SIG-M5 (cell line): ENCODE measurements at regions not wholly inside any gene's neighbourhood (a gene's known extent, or its start where the extent isn't known, plus 50 kb on each side); places are given as distances from the start of the nearest gene placed in this dataset.

Source experiments
- DNase-seq: peaks from one replicate; lab custom pipeline; 2025; lab: John Stamatoyannopoulos, UW

DNA sequence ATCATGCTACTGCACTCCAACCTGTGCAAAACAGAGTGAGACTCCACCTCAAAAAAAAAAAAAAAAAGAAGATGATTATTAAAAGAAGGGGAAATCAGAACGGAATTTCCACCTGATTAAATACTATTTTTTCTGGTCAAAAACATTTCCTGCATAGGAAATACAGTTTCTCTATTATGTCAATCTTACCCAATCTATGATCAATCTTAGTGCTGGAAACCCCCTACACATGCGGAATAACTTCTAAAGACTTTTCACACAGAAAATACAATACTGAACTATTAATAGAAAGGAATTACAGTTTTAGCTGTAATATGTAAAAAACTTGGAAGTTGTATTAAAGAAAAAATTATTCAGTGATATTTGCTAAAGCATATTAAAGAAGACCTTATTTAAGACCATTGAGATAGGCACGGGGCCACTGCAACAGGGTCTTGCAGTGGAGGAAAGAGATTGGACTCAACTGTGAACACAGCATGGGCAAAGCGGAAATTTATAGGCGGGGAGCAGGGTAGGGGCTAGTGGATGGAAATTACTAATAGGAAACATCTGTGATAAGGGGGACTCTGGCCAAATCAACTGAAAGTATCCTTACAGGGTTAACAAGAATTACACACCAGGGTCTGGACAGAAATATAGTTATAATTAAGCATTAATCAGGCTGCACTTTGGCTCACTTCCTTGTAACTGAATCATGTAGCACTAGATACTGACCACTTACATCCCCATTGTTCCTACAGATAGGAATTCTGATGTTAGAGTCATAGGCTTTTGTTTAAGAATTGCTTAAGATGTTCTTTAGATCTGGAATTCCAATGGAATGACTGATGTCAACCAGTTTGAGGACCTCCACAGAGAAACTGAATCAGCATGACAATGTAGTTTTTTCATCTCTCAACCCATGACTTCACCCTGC is 411.5 kb upstream of the DDI1 start:
- no peak for DNase-seq

DNA sequence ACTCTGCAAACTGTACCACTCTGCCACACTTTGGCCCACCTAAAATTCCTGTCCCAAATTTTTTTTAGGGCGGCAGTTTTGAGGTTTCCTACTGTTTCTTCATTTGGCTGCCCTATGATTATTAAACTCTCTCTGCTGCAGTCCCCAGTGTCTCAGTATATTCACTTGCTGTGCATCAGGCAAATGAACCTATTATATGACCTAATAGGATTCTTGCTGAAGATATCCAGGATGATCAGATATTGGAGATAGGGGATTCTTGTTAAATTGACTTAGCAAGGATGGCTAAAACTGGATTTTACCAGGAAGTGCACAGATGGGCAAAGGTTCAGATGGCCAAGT is 410.8 kb upstream of the DDI1 start:
- no peak for DNase-seq

GRCh38 chr11:103628121-103628520 is 408.3 kb upstream of the DDI1 start:
- DNase-seq = no peak

GRCh38 chr11:103631841-103632240 is 404.6 kb upstream of the DDI1 start:
- DNase-seq = no peak

- no peak for DNase-seq
Observed at GRCh38 chr11:103633068-103633788, 403.2 kb upstream of the DDI1 start.

GRCh38 chr11:103633819-103634590 is 402.4 kb upstream of the DDI1 start:
- no peak for DNase-seq

DNA sequence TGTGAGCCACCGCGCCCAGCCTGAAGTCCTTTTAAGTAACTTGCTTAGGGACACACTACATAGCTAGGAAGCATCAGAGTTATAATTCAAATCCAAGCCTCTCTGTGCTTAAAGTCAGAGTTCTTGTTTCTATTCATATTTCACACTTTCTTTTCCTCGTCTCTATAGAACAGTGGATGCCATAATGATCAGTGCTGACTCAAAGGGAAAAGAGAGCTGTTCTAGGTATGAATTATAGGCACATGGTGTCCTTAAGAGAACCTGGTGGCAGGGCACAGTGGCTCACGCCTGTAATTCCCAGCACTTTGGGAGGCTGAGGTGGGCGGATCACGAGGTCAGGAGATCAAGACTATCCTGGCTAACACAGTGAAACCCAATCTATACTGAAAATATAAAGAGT is 400.2 kb upstream of the DDI1 start:
- no peak for DNase-seq

- DNase-seq = no peak
Observed at GRCh38 chr11:103637295-103637694, 399.1 kb upstream of the DDI1 start.

DNA sequence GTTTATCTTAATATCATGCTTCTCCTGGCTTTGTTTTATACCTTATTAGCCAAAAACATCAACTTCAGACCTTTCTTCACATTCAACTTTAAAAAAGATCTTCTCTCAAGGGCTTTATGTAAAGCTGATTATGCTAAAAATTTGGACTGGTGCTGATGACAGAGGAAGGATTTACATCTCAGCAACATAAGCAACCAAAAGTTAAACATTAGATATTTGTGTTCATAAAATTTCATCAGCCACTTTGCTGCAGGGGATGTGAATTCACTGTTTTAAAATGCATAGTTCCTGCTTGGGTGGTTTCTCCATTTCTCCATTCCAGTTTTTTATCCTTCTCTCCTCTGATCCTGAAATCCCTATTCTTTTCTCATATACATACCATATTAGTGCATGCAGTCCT is 398.6 kb upstream of the DDI1 start:
- DNase-seq = no peak

DNA sequence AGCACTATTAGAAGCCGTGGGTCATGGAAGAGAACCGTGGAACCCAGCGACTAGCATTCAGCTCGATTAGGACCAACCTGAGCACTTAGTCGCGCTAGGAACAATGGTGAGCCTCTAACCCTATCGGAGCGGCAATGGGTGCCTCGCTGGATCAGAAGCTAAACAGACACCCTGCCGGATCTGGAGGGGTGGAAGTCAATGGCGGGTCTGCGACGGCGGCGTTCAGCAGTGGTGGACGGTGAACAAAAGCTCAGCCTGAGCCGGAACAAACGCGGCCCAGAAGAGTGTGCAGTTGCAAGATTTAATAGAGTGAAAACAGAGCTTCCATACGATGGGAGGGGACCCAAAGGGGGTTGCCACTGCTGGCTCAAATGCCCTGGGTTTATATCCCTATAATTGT is 391.8 kb upstream of the DDI1 start:
- DNase-seq = no peak

- DNase-seq = no peak
Observed at GRCh38 chr11:103648054-103648453, 388.4 kb upstream of the DDI1 start.

- DNase-seq = no peak
Observed at GRCh38 chr11:103648670-103649400, 387.6 kb upstream of the DDI1 start.

- DNase-seq = no peak
Observed at GRCh38 chr11:103649401-103649895, 387.0 kb upstream of the DDI1 start.

- DNase-seq = no peak
Observed at GRCh38 chr11:103650330-103650729, 386.1 kb upstream of the DDI1 start.

DNA sequence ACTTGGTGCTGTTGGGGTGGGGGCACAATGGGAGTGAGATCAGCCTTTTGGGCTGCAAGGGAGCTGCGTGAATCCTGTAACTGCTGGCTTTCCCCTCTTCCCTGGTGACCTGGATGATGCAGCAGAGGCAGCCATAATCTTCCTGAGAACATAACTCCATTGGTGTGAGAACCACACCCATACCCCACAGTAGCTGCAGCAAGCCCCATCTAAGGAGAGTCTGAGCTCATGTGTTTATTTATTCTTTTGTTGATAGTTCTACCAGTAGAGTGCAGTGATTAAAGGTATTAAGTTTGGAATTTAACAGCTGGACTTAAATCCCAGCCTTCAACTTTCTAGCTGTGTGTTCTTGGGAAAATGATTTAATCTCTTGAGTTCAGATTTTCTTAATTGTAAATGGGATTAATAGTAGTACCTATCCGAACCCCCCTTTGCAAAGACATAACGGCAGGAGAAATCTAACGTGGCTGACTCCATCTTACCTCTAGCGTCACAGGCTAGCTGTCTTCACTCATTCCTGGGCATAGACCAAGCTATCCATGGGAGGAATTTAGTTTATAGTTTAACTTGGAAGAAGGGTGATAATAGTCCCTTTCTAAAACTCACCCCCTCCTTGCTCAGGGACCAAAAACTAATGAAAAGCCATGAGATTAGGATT is 385.0 kb upstream of the DDI1 start:
- DNase-seq = no peak

DNA sequence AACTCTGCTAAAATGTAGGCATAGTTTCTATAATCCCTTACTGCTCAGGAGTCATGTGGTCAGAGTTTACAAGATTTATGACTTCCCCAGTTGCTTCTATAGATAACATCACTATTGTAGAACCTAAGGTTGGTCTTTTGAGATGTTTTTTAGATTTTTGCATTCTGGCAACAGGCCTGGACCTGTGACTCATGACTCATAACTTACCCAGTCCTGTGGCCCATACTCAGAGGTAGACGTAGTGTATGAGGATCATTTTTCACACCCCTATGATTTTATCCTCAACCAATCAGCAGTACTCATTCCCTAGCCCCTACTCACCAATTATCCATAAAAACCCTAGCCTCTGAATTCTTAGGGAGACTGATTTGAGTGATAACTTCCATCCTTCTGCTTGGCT is 384.4 kb upstream of the DDI1 start:
- DNase-seq = no peak

GRCh38 chr11:103656382-103656781 is 380.1 kb upstream of the DDI1 start:
- DNase-seq = no peak

DNA sequence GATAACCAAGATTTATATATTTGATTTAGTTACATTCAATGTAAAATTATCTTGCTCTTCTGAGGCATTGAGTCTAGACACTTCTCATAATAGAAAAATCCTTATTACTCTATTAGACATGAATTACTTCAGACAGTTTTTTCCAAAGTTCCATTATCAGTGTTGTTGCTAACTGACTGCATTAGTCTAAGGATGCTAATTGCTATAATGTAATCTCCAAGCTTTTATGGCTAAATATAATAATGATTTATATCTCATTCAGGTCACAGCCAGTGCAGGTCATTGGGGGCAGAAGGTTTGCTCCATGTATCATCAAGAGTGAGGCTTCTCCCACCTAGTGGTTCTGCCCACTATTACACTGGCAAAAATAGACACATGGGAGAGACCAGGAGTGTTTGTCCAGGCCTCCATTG is 377.2 kb upstream of the DDI1 start:
- DNase-seq = no peak

DNA sequence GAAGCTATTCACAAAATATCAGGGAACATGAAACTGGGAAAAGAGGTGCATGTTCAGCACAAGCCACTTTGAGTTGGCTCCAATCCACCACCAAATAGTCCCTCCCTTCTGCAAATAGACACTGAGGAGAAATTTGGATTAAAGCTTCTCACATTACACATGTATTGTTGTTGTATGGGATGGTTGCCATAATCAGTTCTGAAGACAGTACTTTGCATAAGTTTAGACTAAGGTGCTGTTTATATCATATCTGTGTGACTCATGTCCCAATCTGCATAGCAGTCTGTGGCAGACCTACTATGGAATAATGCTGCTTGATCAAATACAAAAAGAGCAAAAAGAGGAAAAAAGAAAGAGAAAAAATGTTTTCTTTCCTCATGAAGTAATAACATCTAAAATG is 376.7 kb upstream of the DDI1 start:
- no peak for DNase-seq

- DNase-seq = no peak
Observed at GRCh38 chr11:103661185-103661584, 375.3 kb upstream of the DDI1 start.

- no peak for DNase-seq
Observed at GRCh38 chr11:103661991-103662390, 374.4 kb upstream of the DDI1 start.
